ENCODE measurements at regions not wholly inside any gene's neighbourhood (a gene's known extent, or its start where the extent isn't known, plus 50 kb on each side); places are given as distances from the start of the nearest gene placed in this dataset.

GRCh38 chr9:16992138-16992537 is 121.7 kb upstream of the BNC2 start:
- H3K4me1 ChIP-seq (ENCODE audit: control insufficient read depth in 1 of 2, extremely low read depth in 1 of 2, insufficient read depth in 2 of 2, low read length in 2 of 2): no peaks in the 10 kb centered on the region
- no peaks in the 10 kb centered on the region for H3K27me3 ChIP-seq (replicated peaks in 1 of 2; ENCODE audit: control insufficient read depth in 2 of 2, extremely low read depth in 1 of 2, insufficient read depth in 2 of 2, low read length in 1 of 2)
- no peak overlapping the region for H3K4me3 Mint-ChIP-seq
- H3K4me3 ChIP-seq (ENCODE audit: control insufficient read depth in 1 of 2, extremely low read depth in 1 of 2, low read length in 1 of 2): no peak overlapping the region
- no peaks in the 10 kb centered on the region for H3K27me3 Mint-ChIP-seq
- ChIA-PET CTCF (no interaction called here), POLR2A (no interaction called here)
- peaks cover 17 to 30% (median 22%) of the 10 kb centered on the region in 3 donors for H3K9me3 Mint-ChIP-seq
- DNase-seq (no peak), ATAC-seq (replicated peaks in 1 of 4) (no peak)
- WGBS (ENCODE audit: insufficient coverage): no CpG with 5 or more reads among the region's 2 CpGs
- no peaks in the 10 kb centered on the region for H3K36me3 ChIP-seq (ENCODE audit: control insufficient read depth in 2 of 2, extremely low read depth in 1 of 2, insufficient read depth in 1 of 2, low read length in 1 of 2)
- no peaks in the 10 kb centered on the region for H3K36me3 Mint-ChIP-seq
- H3K27ac Mint-ChIP-seq: no peak overlapping the region
- no peaks in the 10 kb centered on the region for H3K4me1 Mint-ChIP-seq
- H3K9me3 ChIP-seq: no peaks in the 10 kb centered on the region
- H3K27ac ChIP-seq (ENCODE audit: low read length): no peak overlapping the region

- Histone ChIP-seq H3K27ac (ENCODE audit: low read length) (no peak overlapping the region), H3K27me3 (replicated peaks in 1 of 2; ENCODE audit: control insufficient read depth in 2 of 2, extremely low read depth in 1 of 2, insufficient read depth in 2 of 2, low read length in 1 of 2) (no peaks in the 10 kb centered on the region), H3K4me1 (ENCODE audit: control insufficient read depth in 1 of 2, extremely low read depth in 1 of 2, insufficient read depth in 2 of 2, low read length in 2 of 2) (no peaks in the 10 kb centered on the region), H3K9me3 (no peaks in the 10 kb centered on the region), H3K4me3 (ENCODE audit: control insufficient read depth in 1 of 2, extremely low read depth in 1 of 2, low read length in 1 of 2) (no peak overlapping the region), H3K36me3 (ENCODE audit: control insufficient read depth in 2 of 2, extremely low read depth in 1 of 2, insufficient read depth in 1 of 2, low read length in 1 of 2) (no peaks in the 10 kb centered on the region)
- ChIA-PET CTCF (no interaction called here), POLR2A (no interaction called here)
- H3K27me3 Mint-ChIP-seq: no peaks in the 10 kb centered on the region
- H3K36me3 Mint-ChIP-seq: no peaks in the 10 kb centered on the region
- no peak overlapping the region for H3K4me3 Mint-ChIP-seq
- DNase-seq (no peak), ATAC-seq (replicated peaks in 1 of 4) (no peak)
- H3K4me1 Mint-ChIP-seq: no peaks in the 10 kb centered on the region
- WGBS (ENCODE audit: insufficient coverage): no CpG with 5 or more reads among the region's 2 CpGs
- H3K27ac Mint-ChIP-seq: no peak overlapping the region
- H3K9me3 Mint-ChIP-seq: peaks cover 0 to 10% (median 3%) of the 10 kb centered on the region in 3 donors
Measured at GRCh38 chr9:16987026-16987425, 116.6 kb upstream of the BNC2 start.

GRCh38 chr9:16986556-16986955 is 116.1 kb upstream of the BNC2 start:
- no peaks in the 10 kb centered on the region for H3K27me3 Mint-ChIP-seq
- no peaks in the 10 kb centered on the region for H3K36me3 Mint-ChIP-seq
- Histone ChIP-seq H3K36me3 (ENCODE audit: control insufficient read depth in 2 of 2, extremely low read depth in 1 of 2, insufficient read depth in 1 of 2, low read length in 1 of 2) (no peaks in the 10 kb centered on the region), H3K4me3 (ENCODE audit: control insufficient read depth in 1 of 2, extremely low read depth in 1 of 2, low read length in 1 of 2) (no peak overlapping the region), H3K27ac (ENCODE audit: low read length) (no peak overlapping the region), H3K9me3 (no peaks in the 10 kb centered on the region), H3K27me3 (replicated peaks in 1 of 2; ENCODE audit: control insufficient read depth in 2 of 2, extremely low read depth in 1 of 2, insufficient read depth in 2 of 2, low read length in 1 of 2) (no peaks in the 10 kb centered on the region), H3K4me1 (ENCODE audit: control insufficient read depth in 1 of 2, extremely low read depth in 1 of 2, insufficient read depth in 2 of 2, low read length in 2 of 2) (no peaks in the 10 kb centered on the region)
- ATAC-seq (replicated peaks in 1 of 4) (no peak), DNase-seq (no peak)
- no peaks in the 10 kb centered on the region for H3K4me1 Mint-ChIP-seq
- H3K27ac Mint-ChIP-seq: no peak overlapping the region
- no peak overlapping the region for H3K4me3 Mint-ChIP-seq
- 100% methylated on average over 1 of the region's 4 CpGs for WGBS (ENCODE audit: insufficient coverage)
- POLR2A ChIA-PET: no interaction called here
- CTCF ChIA-PET: no interaction called here
- peaks cover 0 to 10% (median 3%) of the 10 kb centered on the region in 3 donors for H3K9me3 Mint-ChIP-seq

- Histone ChIP-seq H3K36me3 (ENCODE audit: control insufficient read depth in 2 of 2, extremely low read depth in 1 of 2, insufficient read depth in 1 of 2, low read length in 1 of 2) (no peaks in the 10 kb centered on the region), H3K4me1 (ENCODE audit: control insufficient read depth in 1 of 2, extremely low read depth in 1 of 2, insufficient read depth in 2 of 2, low read length in 2 of 2) (no peaks in the 10 kb centered on the region), H3K27ac (ENCODE audit: low read length) (no peak overlapping the region), H3K27me3 (replicated peaks in 1 of 2; ENCODE audit: control insufficient read depth in 2 of 2, extremely low read depth in 1 of 2, insufficient read depth in 2 of 2, low read length in 1 of 2) (no peaks in the 10 kb centered on the region), H3K9me3 (no peaks in the 10 kb centered on the region), H3K4me3 (ENCODE audit: control insufficient read depth in 1 of 2, extremely low read depth in 1 of 2, low read length in 1 of 2) (no peak overlapping the region)
- H3K9me3 Mint-ChIP-seq: peaks cover 0 to 9% (median 0%) of the 10 kb centered on the region in 3 donors
- H3K4me3 Mint-ChIP-seq: no peak overlapping the region
- ATAC-seq (replicated peaks in 1 of 4): no peak
- H3K36me3 Mint-ChIP-seq: no peaks in the 10 kb centered on the region
- WGBS (ENCODE audit: insufficient coverage): 75% methylated on average over 6 of the region's 12 CpGs
- H3K4me1 Mint-ChIP-seq: no peaks in the 10 kb centered on the region
- no peaks in the 10 kb centered on the region for H3K27me3 Mint-ChIP-seq
- CTCF ChIA-PET: no interaction called here
- POLR2A ChIA-PET: no interaction called here
- no peak overlapping the region for H3K27ac Mint-ChIP-seq
- no peak for DNase-seq
Measured at GRCh38 chr9:16985559-16986348, 115.3 kb upstream of the BNC2 start.

GRCh38 chr9:16982780-16983310 is 112.4 kb upstream of the BNC2 start:
- no peaks in the 10 kb centered on the region for H3K4me1 ChIP-seq (ENCODE audit: control insufficient read depth in 1 of 2, extremely low read depth in 1 of 2, insufficient read depth in 2 of 2, low read length in 2 of 2)
- DNase-seq (no peak), ATAC-seq (replicated peaks in 1 of 4) (no peak)
- Mint-ChIP-seq H3K4me1 (no peaks in the 10 kb centered on the region), H3K9me3 (peaks cover 0 to 14% (median 0%) of the 10 kb centered on the region in 3 donors), H3K4me3 (no peak overlapping the region), H3K27ac (no peak overlapping the region), H3K36me3 (no peaks in the 10 kb centered on the region), H3K27me3 (no peaks in the 10 kb centered on the region)
- no peak overlapping the region for H3K4me3 ChIP-seq (ENCODE audit: control insufficient read depth in 1 of 2, extremely low read depth in 1 of 2, low read length in 1 of 2)
- 85% methylated on average over 11 of the region's 11 CpGs for WGBS (ENCODE audit: insufficient coverage)
- no peaks in the 10 kb centered on the region for H3K36me3 ChIP-seq (ENCODE audit: control insufficient read depth in 2 of 2, extremely low read depth in 1 of 2, insufficient read depth in 1 of 2, low read length in 1 of 2)
- no peak overlapping the region for H3K27ac ChIP-seq (ENCODE audit: low read length)
- POLR2A ChIA-PET: no interaction called here
- H3K9me3 ChIP-seq: no peaks in the 10 kb centered on the region
- CTCF ChIA-PET: no interaction called here
- H3K27me3 ChIP-seq (replicated peaks in 1 of 2; ENCODE audit: control insufficient read depth in 2 of 2, extremely low read depth in 1 of 2, insufficient read depth in 2 of 2, low read length in 1 of 2): no peaks in the 10 kb centered on the region

- H3K27me3 Mint-ChIP-seq: no peaks in the 10 kb centered on the region
- no peaks in the 10 kb centered on the region for H3K4me1 ChIP-seq (ENCODE audit: control insufficient read depth in 1 of 2, extremely low read depth in 1 of 2, insufficient read depth in 2 of 2, low read length in 2 of 2)
- DNase-seq: no peak
- no peaks in the 10 kb centered on the region for H3K9me3 ChIP-seq
- no peak overlapping the region for H3K4me3 Mint-ChIP-seq
- no peaks in the 10 kb centered on the region for H3K27me3 ChIP-seq (replicated peaks in 1 of 2; ENCODE audit: control insufficient read depth in 2 of 2, extremely low read depth in 1 of 2, insufficient read depth in 2 of 2, low read length in 1 of 2)
- no peaks in the 10 kb centered on the region for H3K36me3 Mint-ChIP-seq
- no peaks in the 10 kb centered on the region for H3K36me3 ChIP-seq (ENCODE audit: control insufficient read depth in 2 of 2, extremely low read depth in 1 of 2, insufficient read depth in 1 of 2, low read length in 1 of 2)
- no CpG with 5 or more reads among the region's 4 CpGs for WGBS (ENCODE audit: insufficient coverage)
- ChIA-PET CTCF (no interaction called here), POLR2A (no interaction called here)
- no peak overlapping the region for H3K27ac Mint-ChIP-seq
- H3K27ac ChIP-seq (ENCODE audit: low read length): no peak overlapping the region
- no peak for ATAC-seq (replicated peaks in 1 of 4)
- no peak overlapping the region for H3K4me3 ChIP-seq (ENCODE audit: control insufficient read depth in 1 of 2, extremely low read depth in 1 of 2, low read length in 1 of 2)
- no peaks in the 10 kb centered on the region for H3K4me1 Mint-ChIP-seq
- peaks cover 11 to 24% (median 17%) of the 10 kb centered on the region in 3 donors for H3K9me3 Mint-ChIP-seq
Measured at GRCh38 chr9:16976427-16976826, 106.0 kb upstream of the BNC2 start.
